Left ventricle myocardium inferior (tissue), 1 donor: ENCODE measurements at regions not wholly inside any gene's neighbourhood (a gene's known extent, or its start where the extent isn't known, plus 50 kb on each side); places are given as distances from the start of the nearest gene placed in this dataset.
"Not testable (repeated sequence)": the region's sequence is repeated elsewhere in the genome, so short reads cannot be mapped to it uniquely, and the experiment has no call there.

Source experiments
- DNase-seq: peaks from one replicate; pipeline ENCODE4 v3.0.0-alpha.2; 2020
- H3K27ac ChIP-seq: fragments of 200-600 bp; replicated peaks from 2 replicates; pipeline ENCODE4 v1.8.0; 2021
- H3K27me3 ChIP-seq: fragments of 200-600 bp; 2 replicates; pipeline ENCODE4 v1.8.0; 2021; ENCODE audit warnings: low read depth
- H3K36me3 ChIP-seq: fragments of 200-600 bp; 2 replicates; pipeline ENCODE4 v1.8.0; 2021
- H3K4me1 ChIP-seq: fragments of 200-600 bp; 2 replicates; pipeline ENCODE4 v1.8.0; 2021
- H3K4me3 ChIP-seq: fragments of 200-600 bp; 2 replicates; pipeline ENCODE4 v1.8.0; 2021; ENCODE audit warnings: mild to moderate bottlenecking, moderate library complexity
- H3K9me3 ChIP-seq: fragments of 200-600 bp; replicated peaks from 2 replicates; pipeline ENCODE4 v1.8.0; 2021
- intact Hi-C: fragments of 100-400 bp; cut with micrococcal nuclease; formaldehyde crosslinking; loops from one replicate; pipeline ENCODE4 v1.11.0; 2022
- TF ChIP-seq, protein P1 (sequence below): fragments of 200-600 bp; IDR thresholded peaks from 2 replicates; pipeline ENCODE4 v1.8.0; 2021; ENCODE audit warnings: antibody characterized with exemption, mild to moderate bottlenecking, borderline replicate concordance
- donor health status: DM: no; HTN: yes; CAD: no; lungs with severe emphysema.

DNA sequence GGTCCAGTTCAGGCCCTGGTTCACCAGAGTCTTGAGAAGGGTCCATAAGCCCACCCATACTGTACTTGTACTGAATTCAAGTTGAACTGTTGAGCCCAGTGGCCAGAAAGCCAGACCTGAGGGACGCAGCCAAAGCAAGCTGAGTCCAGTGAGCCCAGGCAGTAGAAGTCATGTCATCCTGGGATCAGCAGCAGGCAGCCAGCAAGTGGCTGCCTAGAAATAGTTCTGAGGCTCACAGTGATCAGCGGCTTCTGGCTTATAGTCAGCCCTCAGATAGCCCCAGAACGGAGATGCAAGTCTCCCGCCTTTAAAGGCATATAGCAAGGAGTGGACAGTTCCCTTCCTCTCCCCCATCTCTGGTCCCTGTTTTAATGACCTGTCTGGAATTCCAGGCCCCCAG, 347.1 kb downstream of the FBXW7 start:
- intact Hi-C loops: no loop called here
- no peak for DNase-seq
- no peaks in the 10 kb centered on the region for H3K36me3 ChIP-seq
- peaks cover 13% of the 10 kb centered on the region for H3K9me3 ChIP-seq
- H3K4me1 ChIP-seq: peaks cover 17% of the 10 kb centered on the region
- H3K4me3 ChIP-seq: no peak overlapping the region
- no peaks in the 10 kb centered on the region for H3K27me3 ChIP-seq
- no peak overlapping the region for H3K27ac ChIP-seq
- TF ChIP-seq, protein P1, sequence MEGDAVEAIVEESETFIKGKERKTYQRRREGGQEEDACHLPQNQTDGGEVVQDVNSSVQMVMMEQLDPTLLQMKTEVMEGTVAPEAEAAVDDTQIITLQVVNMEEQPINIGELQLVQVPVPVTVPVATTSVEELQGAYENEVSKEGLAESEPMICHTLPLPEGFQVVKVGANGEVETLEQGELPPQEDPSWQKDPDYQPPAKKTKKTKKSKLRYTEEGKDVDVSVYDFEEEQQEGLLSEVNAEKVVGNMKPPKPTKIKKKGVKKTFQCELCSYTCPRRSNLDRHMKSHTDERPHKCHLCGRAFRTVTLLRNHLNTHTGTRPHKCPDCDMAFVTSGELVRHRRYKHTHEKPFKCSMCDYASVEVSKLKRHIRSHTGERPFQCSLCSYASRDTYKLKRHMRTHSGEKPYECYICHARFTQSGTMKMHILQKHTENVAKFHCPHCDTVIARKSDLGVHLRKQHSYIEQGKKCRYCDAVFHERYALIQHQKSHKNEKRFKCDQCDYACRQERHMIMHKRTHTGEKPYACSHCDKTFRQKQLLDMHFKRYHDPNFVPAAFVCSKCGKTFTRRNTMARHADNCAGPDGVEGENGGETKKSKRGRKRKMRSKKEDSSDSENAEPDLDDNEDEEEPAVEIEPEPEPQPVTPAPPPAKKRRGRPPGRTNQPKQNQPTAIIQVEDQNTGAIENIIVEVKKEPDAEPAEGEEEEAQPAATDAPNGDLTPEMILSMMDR: no peak

DNA sequence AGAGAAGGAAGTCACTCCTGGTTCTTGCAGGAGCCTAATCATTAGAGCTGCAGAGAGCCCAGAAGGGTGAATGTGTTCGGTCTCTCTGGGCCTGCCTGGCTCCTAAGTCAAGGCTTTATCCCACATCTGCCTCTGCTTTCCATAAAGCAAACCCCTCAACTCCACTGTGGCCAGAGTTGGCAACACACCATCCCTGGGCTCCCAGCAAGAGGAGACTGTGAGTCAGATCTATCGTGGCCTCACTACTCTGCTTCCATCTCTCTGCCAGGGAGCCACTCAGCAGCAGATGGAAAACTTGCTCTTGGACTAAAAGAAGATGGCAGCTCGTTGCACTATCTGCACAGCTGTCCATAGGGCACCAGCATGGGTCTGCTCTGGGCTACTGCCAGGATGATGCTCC, 348.2 kb downstream of the FBXW7 start:
- Histone ChIP-seq H3K4me1 (peaks cover 17% of the 10 kb centered on the region), H3K4me3 (no peak overlapping the region), H3K27me3 (no peaks in the 10 kb centered on the region), H3K9me3 (peaks cover 19% of the 10 kb centered on the region), H3K36me3 (no peaks in the 10 kb centered on the region), H3K27ac (no peak overlapping the region)
- TF ChIP-seq, protein P1: no peak
- intact Hi-C loops: no loop called here
- no peak for DNase-seq

DNA sequence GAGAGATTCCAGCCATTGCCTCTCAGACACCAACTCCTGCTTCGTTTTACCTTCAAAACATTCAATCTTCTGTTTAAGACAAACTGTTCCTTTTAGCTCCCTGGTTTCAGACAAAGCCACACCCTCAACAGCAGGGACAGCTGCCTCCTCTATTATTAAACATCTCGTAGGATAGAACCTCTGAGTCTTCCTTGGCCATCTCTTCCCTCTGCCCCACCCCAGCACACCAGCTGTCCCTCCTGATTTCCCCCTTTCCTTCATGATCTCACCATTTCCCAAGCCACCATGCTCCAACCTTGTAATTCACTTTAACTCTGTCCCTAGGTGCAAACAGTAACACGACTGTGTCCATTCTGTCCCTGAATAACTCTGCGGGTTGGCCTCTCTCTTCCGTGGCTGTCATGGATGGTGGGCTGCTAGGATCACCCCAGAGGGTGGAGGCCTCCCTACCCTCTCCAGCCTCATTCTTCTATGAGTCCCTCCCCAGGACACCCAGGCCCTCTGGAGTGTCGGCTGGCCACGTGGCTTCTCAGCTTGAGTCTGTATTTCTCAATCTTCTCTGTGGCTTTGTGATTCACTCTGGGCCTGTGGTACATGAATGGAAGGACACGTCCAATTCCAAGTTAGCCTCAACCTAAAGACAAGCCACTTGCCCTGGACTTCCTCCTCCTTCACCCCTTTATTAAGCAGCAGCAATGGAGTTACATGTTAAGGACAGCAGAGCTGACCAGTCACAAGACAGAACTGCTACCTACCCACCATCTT, 349.9 kb downstream of the FBXW7 start:
- no peak overlapping the region for H3K27ac ChIP-seq
- H3K9me3 ChIP-seq: peaks cover 19% of the 10 kb centered on the region
- no peaks in the 10 kb centered on the region for H3K27me3 ChIP-seq
- TF ChIP-seq, protein P1: no peak
- DNase-seq: no peak
- H3K36me3 ChIP-seq: no peaks in the 10 kb centered on the region
- intact Hi-C loops: no loop called here
- H3K4me3 ChIP-seq: no peak overlapping the region
- H3K4me1 ChIP-seq: peaks cover 17% of the 10 kb centered on the region

DNA sequence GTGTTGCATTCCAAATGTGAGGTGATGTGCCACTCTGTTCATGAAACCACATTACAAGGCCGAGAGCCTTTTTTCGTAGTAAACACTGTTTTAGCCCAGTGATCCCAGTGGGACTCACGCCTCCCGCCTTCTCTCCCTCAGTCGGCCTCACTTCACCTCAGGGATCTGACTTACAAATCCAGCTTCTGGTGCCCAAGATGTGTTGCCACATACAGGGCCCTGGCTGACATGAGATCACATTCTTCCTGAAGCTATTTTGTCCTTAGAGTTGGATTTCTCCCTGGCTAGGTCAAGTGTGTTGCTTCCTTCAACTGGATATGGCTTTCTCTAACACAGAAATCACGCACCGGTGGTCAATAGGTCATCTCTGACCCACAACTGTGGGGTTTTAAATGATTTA, 354.7 kb downstream of the FBXW7 start:
- intact Hi-C loops: no loop called here

DNA sequence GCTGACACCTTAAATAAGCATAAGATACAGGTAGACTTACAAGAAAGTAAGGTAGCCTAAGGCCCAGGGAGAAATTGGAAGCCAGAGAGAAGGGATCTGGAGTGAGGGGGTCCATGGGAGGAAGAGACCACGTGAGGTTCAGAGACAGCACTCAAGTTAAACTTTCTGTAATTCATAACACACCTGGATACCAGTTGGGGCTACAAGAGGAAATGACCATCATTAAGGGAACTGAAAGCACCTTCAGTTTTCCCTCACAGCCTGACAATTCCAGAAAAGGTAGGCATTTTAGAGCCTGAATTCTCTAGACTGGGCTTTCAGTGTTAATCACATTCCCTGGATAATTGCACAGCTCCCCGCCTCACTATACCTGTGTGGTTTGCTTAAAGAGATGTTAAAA, 355.5 kb downstream of the FBXW7 start:
- TF ChIP-seq, protein P1: no peak
- H3K27ac ChIP-seq: no peak overlapping the region
- no peaks in the 10 kb centered on the region for H3K27me3 ChIP-seq
- no peak for DNase-seq
- no peaks in the 10 kb centered on the region for H3K36me3 ChIP-seq
- H3K4me1 ChIP-seq: no peaks in the 10 kb centered on the region
- peaks cover 19% of the 10 kb centered on the region for H3K9me3 ChIP-seq
- intact Hi-C loops: no loop called here
- no peak overlapping the region for H3K4me3 ChIP-seq

More for the DNA sequence above, 354.7 kb downstream of the FBXW7 start:
- TF ChIP-seq, protein P1: no peak
- Histone ChIP-seq H3K4me1 (no peaks in the 10 kb centered on the region), H3K4me3 (no peak overlapping the region), H3K9me3 (peaks cover 19% of the 10 kb centered on the region), H3K27ac (no peak overlapping the region), H3K27me3 (no peaks in the 10 kb centered on the region), H3K36me3 (no peaks in the 10 kb centered on the region)
- DNase-seq: no peak

DNA sequence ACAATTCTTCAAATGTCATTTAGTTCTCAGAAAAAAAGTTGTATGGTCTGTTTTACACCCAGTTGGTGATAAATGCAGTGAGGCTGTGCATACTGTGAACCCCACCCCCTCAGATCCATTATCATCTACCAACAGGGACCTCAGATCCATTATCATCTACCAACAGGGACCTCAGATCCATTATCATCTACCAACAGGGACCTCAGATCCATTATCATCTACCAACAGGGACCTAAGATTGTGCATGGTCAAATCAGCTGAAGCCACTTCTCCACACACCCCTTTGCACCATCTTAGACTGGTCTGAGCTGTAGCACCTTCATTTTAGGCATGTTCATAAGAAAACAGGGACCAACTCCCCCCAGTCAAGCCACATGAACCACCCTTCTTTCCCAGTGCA, 358.4 kb downstream of the FBXW7 start:
- DNase-seq, H3K27me3 ChIP-seq, intact Hi-C loops, H3K4me3 ChIP-seq, H3K27ac ChIP-seq, H3K9me3 ChIP-seq, H3K4me1 ChIP-seq, H3K36me3 ChIP-seq: not testable (repeated sequence)
